ENCODE measurements at regions not wholly inside any gene's neighbourhood (a gene's known extent, or its start where the extent isn't known, plus 50 kb on each side); places are given as distances from the start of the nearest gene placed in this dataset.

- H2AFZ ChIP-seq (ENCODE audit: low read depth, low read length, severe bottlenecking): no peak overlapping the region
- no peaks in the 10 kb centered on the region for H3F3A ChIP-seq (ENCODE audit: insufficient read depth)
- H3K9me2 ChIP-seq (replicated peaks; ENCODE audit: insufficient read depth, low read length): no peaks in the 10 kb centered on the region
- no peak overlapping the region for H3K4me3 ChIP-seq (ENCODE audit: insufficient read depth, low read length, poor library complexity, severe bottlenecking)
- no peak overlapping the region for H3K9ac ChIP-seq (ENCODE audit: low read length)
- H3K79me2 ChIP-seq (ENCODE audit: insufficient read depth, low read length): no peaks in the 10 kb centered on the region
- no peak overlapping the region for H3K4me2 ChIP-seq (ENCODE audit: low read depth, low read length, poor library complexity, severe bottlenecking)
- TF ChIP-seq CTCF (IDR thresholded peaks at IDR 0.05; ENCODE audit: insufficient read depth, low read length, poor library complexity, severe bottlenecking) (no peak), EZH2phosphoT487 (conservative IDR thresholded peaks at IDR 0.05; ENCODE audit: low read length) (no peak)
- no peaks in the 10 kb centered on the region for H3K9me3 ChIP-seq (ENCODE audit: insufficient read depth, low read length)
- no peaks in the 10 kb centered on the region for H4K20me1 ChIP-seq (ENCODE audit: low read depth, low read length)
- no peak overlapping the region for H3K27ac ChIP-seq (ENCODE audit: low read depth, low read length)
- H3K36me3 ChIP-seq (ENCODE audit: low read length): no peaks in the 10 kb centered on the region
- no peaks in the 10 kb centered on the region for H3K27me3 ChIP-seq (ENCODE audit: low read length)
Observed at GRCh38 chr10:52979295-52979990, 206.9 kb upstream of the MBL2 start.

GRCh38 chr10:52977581-52977980 lies 205.0 kb upstream of the MBL2 start:
- no peaks in the 10 kb centered on the region for H3K9me2 ChIP-seq (replicated peaks; ENCODE audit: insufficient read depth, low read length)
- no peaks in the 10 kb centered on the region for H3F3A ChIP-seq (ENCODE audit: insufficient read depth)
- H2AFZ ChIP-seq (ENCODE audit: low read depth, low read length, severe bottlenecking): no peak overlapping the region
- H3K4me3 ChIP-seq (ENCODE audit: insufficient read depth, low read length, poor library complexity, severe bottlenecking): no peak overlapping the region
- no peaks in the 10 kb centered on the region for H3K9me3 ChIP-seq (ENCODE audit: insufficient read depth, low read length)
- no peaks in the 10 kb centered on the region for H3K36me3 ChIP-seq (ENCODE audit: low read length)
- H3K79me2 ChIP-seq (ENCODE audit: insufficient read depth, low read length): no peaks in the 10 kb centered on the region
- no peaks in the 10 kb centered on the region for H3K27me3 ChIP-seq (ENCODE audit: low read length)
- no peak for TF ChIP-seq EZH2phosphoT487 (conservative IDR thresholded peaks at IDR 0.05; ENCODE audit: low read length)
- TF ChIP-seq CTCF (IDR thresholded peaks at IDR 0.05; ENCODE audit: insufficient read depth, low read length, poor library complexity, severe bottlenecking): no peak
- no peaks in the 10 kb centered on the region for H4K20me1 ChIP-seq (ENCODE audit: low read depth, low read length)
- H3K27ac ChIP-seq (ENCODE audit: low read depth, low read length): no peak overlapping the region
- no peak overlapping the region for H3K9ac ChIP-seq (ENCODE audit: low read length)
- no peak overlapping the region for H3K4me2 ChIP-seq (ENCODE audit: low read depth, low read length, poor library complexity, severe bottlenecking)

- no peak overlapping the region for H3K27ac ChIP-seq (ENCODE audit: low read depth, low read length)
- H3K4me2 ChIP-seq (ENCODE audit: low read depth, low read length, poor library complexity, severe bottlenecking): no peak overlapping the region
- no peaks in the 10 kb centered on the region for H3K36me3 ChIP-seq (ENCODE audit: low read length)
- no peaks in the 10 kb centered on the region for H4K20me1 ChIP-seq (ENCODE audit: low read depth, low read length)
- no peak overlapping the region for H2AFZ ChIP-seq (ENCODE audit: low read depth, low read length, severe bottlenecking)
- H3K79me2 ChIP-seq (ENCODE audit: insufficient read depth, low read length): no peaks in the 10 kb centered on the region
- H3K9me3 ChIP-seq (ENCODE audit: insufficient read depth, low read length): no peaks in the 10 kb centered on the region
- H3K4me3 ChIP-seq (ENCODE audit: insufficient read depth, low read length, poor library complexity, severe bottlenecking): no peak overlapping the region
- no peaks in the 10 kb centered on the region for H3K27me3 ChIP-seq (ENCODE audit: low read length)
- no peak overlapping the region for H3K9ac ChIP-seq (ENCODE audit: low read length)
- TF ChIP-seq CTCF (IDR thresholded peaks at IDR 0.05; ENCODE audit: insufficient read depth, low read length, poor library complexity, severe bottlenecking) (no peak), EZH2phosphoT487 (conservative IDR thresholded peaks at IDR 0.05; ENCODE audit: low read length) (no peak)
- no peaks in the 10 kb centered on the region for H3F3A ChIP-seq (ENCODE audit: insufficient read depth)
- H3K9me2 ChIP-seq (replicated peaks; ENCODE audit: insufficient read depth, low read length): no peaks in the 10 kb centered on the region
Observed at GRCh38 chr10:52967806-52968795, 195.5 kb upstream of the MBL2 start.

Measured in SU-DHL-6 (cell line).